Right ventricle myocardium superior (tissue), 1 donor: ENCODE measurements at regions not wholly inside any gene's neighbourhood (a gene's known extent, or its start where the extent isn't known, plus 50 kb on each side); places are given as distances from the start of the nearest gene placed in this dataset.

Experiments used
- ATAC-seq: fragments of 200-7000 bp; cut with Tn5 transposase; one replicate; pipeline ENCODE4 v1.9.1; 2020; ENCODE audit warnings: mild to moderate bottlenecking; ENCODE audit not compliant: poor library complexity
- DNase-seq: peaks from one replicate; pipeline ENCODE4 v3.0.0-alpha.2; 2020
- intact Hi-C: fragments of 100-400 bp; cut with DNase I; formaldehyde crosslinking; loops from one replicate; pipeline ENCODE4 v1.11.2; 2022
- donor health status: DM: no; HTN: yes; CAD: no; lungs with severe emphysema.

- no peak for DNase-seq
- ATAC-seq, result no peak
- intact Hi-C loops, result no loop called here
Measured at GRCh38 chr12:19836056-19836455, 396.8 kb downstream of the AEBP2 start.

DNA sequence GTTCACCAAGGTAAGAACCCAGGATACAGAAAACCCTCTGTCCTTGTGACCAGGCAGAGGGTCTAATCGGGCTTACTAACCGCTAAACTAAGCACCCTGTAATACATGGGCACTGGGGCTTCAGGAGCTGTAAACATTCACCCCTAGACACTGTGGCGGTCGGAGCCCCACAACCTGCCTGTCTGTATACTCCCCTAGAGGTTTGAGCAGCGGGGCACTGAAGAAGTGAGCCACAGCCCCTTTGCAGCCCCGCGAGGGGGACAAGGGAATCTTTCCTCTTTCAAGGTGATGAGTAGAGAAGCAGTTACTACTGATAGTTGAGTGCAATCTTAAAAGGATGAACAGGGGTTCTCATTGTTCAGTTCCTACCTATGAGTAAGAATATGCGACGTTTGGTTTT, 397.2 kb downstream of the AEBP2 start:
- ATAC-seq (no peak), DNase-seq (no peak)
- intact Hi-C loops, result no loop called here

DNA sequence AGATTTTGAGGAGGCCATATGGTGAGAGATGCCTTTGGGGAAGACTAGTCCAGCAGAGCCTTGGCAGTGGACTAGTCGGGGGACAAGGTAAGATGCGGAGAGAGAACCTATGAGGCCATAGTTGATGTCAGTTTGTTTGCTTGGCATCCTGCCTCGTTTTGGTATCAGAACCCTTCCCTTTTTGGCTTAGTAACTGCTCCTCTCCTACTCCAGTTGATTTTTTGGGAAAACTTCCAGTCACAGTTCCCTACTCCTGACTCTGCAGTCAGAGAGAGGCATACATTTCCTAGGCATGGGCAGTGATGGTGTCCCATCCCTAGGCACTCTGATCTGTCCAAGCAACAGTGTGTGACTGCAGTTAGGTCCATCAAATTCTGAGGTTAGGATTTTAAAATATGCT, 398.3 kb downstream of the AEBP2 start:
- DNase-seq (no peak), ATAC-seq (peak; percentile 28)
- intact Hi-C loops, result no loop called here

- ATAC-seq (peak; percentile 21), DNase-seq (no peak)
- intact Hi-C loops, result no loop called here
Measured at GRCh38 chr12:19841451-19841850, 402.2 kb downstream of the AEBP2 start.

DNA sequence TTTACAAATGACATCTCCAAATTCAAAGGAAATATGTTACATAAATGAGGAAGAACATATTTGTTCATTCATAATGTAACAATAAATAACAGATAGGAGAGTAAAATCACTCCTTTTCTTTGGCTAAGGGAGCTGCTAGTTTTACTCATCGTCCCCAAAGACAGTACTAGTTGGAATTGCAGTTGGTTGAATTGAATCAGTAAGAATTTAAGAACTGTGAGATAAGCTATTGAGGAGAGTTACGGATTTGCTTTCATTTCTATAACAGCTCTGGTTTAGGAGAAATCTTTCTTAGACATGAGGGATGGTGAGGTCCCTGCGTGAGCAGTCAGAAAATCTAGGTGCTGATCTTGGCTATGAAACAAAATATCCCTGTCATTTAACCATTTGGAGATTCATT, 402.8 kb downstream of the AEBP2 start:
- intact Hi-C loops, result no loop called here
- ATAC-seq (peak; percentile 40), DNase-seq (no peak)

- ATAC-seq (no peak), DNase-seq (no peak)
- intact Hi-C loops, result no loop called here
Measured at GRCh38 chr12:19844224-19844623, 404.9 kb downstream of the AEBP2 start.

- DNase-seq, result no peak
- intact Hi-C loops, result no loop called here
- ATAC-seq, result no peak
Measured at GRCh38 chr12:19846574-19846973, 407.3 kb downstream of the AEBP2 start.

DNA sequence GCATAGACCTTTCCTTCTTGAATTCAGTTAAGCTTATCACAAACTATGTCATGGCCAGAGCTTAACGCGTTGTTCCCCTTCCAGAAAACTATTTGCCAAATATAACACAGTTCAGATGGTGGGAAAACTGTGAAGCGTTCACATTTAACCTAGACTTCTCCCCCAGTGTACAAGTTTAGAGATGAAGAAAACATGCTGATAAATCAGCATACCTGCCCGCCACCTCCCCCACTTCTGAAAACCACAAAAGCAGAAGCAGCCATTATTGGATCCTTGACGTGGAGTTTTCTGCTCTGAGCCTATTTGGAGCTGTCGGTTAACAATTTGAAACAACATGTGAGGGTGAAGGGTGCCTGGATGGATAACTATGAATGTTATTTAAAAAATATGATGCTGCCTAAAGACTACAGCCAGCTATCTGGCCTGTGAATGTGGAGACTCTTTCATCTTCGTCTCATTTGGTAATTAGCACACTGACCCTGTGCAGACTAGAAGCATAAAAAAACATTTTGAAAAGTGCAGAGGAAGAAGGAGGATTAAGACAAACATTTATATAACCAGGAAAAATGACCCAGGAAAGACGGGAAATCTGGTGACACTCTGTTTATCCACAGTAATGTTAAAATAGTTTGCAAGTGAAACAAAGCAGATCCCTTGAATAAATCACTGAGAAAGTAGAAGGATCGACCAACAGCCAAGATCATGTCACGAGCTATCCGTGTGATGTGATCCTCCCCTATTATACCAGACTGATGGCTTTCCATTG, 408.2 kb downstream of the AEBP2 start:
- no peak for DNase-seq
- intact Hi-C loops, result no loop called here
- peak; percentile 91 for ATAC-seq

GRCh38 chr12:19848421-19848820, 409.1 kb downstream of the AEBP2 start:
- intact Hi-C loops, result no loop called here
- ATAC-seq (peak; percentile 21), DNase-seq (no peak)

DNA sequence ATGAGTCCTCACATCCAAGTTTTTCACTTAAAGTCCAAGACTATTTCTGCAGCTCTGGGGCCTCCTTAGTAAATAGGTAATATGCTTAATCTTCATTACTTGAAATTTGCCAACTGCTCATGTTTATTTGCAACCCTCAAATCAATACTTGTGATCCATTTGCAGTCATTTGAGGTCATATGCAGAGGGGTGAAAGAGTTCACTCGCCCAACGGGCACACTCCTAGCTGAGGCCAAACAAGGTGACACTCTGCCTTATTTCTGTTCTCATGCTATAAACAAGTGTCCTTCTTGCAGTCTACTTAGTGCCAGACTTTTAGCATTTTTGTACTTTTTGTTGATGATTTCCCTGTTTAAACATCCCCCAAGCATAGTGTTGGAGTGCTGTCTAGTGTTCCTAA, 409.9 kb downstream of the AEBP2 start:
- no peak for DNase-seq
- intact Hi-C loops, result no loop called here
- no peak for ATAC-seq

DNA sequence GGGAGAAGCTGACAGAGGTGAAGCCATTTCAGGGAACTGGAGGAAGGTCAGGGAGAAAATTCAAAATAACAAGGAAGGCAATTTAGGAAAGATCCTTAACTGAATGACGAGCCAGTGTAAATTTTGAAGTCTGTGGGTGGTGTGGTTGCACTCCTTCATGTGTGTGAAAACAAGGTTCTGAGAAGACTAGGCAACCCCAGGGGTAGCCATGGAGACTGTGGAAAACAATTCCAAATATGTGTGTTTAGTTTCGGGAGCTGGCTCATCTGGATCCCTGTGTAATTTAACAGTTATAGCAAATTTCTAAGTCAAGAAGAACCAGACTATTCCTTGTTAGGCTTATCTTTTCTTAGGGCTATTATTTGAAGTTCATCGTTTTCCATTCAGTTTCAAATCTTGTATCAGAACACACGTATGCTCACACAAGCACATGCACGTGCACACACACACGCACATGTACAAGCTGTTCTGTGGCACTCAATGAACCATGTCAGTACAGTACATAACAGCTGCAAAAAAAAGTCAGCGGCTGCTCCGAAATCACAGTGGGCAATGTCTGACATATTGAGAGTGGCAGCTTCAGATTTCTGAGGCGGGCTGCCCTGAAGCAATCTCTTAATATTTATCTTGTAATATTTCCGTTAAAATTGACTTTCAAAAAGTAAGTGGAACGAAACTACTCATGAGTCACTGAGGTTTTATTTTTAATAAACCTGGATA, 411.2 kb downstream of the AEBP2 start:
- DNase-seq, result no peak
- intact Hi-C loops, result no loop called here
- no peak for ATAC-seq

DNA sequence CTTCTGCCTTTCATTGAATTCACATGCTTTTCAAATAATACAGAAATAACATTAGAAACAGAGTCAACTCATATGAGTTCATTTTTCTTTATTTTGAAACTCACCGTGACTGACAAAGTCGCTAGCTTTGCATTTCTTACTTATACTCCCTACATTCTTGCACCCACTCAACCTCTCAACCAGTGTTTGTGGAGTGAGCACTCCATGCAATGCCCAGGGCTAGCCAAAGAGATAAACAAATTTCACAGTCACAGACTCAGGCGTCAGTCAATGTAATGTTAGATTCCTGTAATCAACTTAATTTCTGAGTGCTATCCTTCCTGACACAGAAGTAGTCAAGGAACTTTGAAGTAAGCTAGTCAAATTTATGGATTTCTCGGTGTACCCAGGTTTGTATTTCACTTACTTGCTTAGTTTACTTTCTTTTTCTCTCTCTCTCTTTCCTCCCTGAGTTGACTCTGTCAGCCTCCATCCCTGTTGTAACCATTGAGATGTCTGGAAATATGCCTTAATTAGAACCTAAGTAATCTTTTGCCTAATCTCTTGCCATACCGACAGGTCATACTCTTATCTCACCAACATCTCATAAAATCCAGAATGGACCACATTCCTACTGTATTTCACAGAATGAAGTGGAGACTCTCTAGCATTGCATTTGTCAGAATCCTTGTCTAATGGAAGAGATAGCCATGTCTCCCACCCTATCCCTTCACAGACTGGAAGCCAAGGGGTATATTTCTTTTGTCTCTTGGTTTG, 413.0 kb downstream of the AEBP2 start:
- ATAC-seq (no peak), DNase-seq (no peak)
- intact Hi-C loops, result no loop called here

- intact Hi-C loops, result no loop called here
- DNase-seq (no peak), ATAC-seq (no peak)
Measured at GRCh38 chr12:19855851-19856250, 416.6 kb downstream of the AEBP2 start.

DNA sequence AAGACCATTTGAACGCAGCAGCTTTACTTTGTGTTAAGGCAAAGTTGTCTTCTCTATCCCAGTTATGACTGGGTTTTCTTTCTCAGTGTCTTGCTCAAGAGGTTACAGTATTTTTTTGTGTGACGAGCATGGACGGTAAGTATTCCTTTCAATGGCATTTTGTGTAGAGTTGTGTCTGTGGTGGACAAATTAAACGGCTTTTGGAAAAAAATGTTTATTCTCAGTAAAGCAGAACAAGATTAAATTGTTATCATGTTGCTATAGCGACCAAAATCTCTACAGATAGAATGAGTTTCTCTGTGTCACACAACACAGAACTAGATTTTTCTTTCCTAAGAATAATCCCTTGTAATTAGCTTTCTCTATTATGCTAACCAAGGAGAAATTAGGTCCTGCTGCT, 417.1 kb downstream of the AEBP2 start:
- intact Hi-C loops, result no loop called here
- DNase-seq (no peak), ATAC-seq (peak; percentile 65)

GRCh38 chr12:19857204-19857603, 417.9 kb downstream of the AEBP2 start:
- peak; percentile 51 for ATAC-seq
- no peak for DNase-seq
- intact Hi-C loops, result no loop called here

- DNase-seq, result no peak
- intact Hi-C loops, result no loop called here
- ATAC-seq, result no peak
Measured at GRCh38 chr12:19867151-19867550, 427.9 kb downstream of the AEBP2 start.

- intact Hi-C loops, result no loop called here
- DNase-seq, result no peak
- ATAC-seq, result no peak
Measured at GRCh38 chr12:19867970-19868369, 428.7 kb downstream of the AEBP2 start.

DNA sequence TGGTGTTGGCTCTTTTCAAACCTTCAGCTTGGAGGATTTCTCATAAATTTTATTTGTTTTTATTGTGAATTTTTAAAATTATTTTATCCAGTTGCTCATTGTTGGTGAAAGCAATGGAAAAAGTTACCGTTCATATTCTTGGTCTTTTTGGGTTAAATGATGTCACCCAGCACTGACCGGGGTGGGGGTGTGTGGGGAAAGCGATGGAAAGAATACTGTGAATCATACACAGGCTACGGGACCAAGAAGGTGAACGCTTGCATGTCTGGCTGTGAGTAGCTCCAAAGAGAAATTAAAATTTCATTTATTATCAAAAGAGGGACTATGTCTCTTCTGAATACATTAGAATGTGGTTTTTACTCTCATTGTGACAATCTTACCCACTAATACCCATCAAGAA, 430.1 kb downstream of the AEBP2 start:
- ATAC-seq, result no peak
- no peak for DNase-seq
- intact Hi-C loops, result no loop called here

GRCh38 chr12:19872621-19873540, 433.6 kb downstream of the AEBP2 start:
- DNase-seq (no peak), ATAC-seq (no peak)
- intact Hi-C loops, result no loop called here
